ENCODE measurements at regions not wholly inside any gene's neighbourhood (a gene's known extent, or its start where the extent isn't known, plus 50 kb on each side); places are given as distances from the start of the nearest gene placed in this dataset.

DNA sequence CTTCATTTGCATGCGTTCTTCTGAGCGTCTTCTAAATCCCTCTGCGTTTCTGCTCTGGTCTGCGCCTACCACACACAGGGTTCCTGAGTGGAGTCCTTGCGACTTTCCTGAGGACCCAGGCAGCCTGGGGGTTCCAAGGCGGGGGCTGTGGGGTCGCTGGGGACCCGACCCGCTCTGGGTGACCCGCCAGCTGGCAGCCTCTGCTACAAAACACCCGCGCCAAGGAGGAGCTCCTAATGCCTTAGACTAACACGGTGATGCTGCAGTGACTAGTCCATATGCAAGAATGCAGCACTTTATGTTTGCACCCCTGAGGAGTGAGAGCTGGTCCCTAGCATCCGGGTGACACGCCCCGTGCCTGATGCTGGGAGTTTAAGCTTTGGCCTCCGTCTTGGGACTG is 367.0 kb upstream of the POM121L12 start:
- H3K27ac ChIP-seq, result no peak overlapping the region
- no peak for TF ChIP-seq ZFX (IDR thresholded peaks at IDR 0.05; ENCODE audit: borderline replicate concordance)
- TF ChIP-seq, protein P1, sequence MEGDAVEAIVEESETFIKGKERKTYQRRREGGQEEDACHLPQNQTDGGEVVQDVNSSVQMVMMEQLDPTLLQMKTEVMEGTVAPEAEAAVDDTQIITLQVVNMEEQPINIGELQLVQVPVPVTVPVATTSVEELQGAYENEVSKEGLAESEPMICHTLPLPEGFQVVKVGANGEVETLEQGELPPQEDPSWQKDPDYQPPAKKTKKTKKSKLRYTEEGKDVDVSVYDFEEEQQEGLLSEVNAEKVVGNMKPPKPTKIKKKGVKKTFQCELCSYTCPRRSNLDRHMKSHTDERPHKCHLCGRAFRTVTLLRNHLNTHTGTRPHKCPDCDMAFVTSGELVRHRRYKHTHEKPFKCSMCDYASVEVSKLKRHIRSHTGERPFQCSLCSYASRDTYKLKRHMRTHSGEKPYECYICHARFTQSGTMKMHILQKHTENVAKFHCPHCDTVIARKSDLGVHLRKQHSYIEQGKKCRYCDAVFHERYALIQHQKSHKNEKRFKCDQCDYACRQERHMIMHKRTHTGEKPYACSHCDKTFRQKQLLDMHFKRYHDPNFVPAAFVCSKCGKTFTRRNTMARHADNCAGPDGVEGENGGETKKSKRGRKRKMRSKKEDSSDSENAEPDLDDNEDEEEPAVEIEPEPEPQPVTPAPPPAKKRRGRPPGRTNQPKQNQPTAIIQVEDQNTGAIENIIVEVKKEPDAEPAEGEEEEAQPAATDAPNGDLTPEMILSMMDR (IDR thresholded peaks at IDR 0.05), result no peak

DNA sequence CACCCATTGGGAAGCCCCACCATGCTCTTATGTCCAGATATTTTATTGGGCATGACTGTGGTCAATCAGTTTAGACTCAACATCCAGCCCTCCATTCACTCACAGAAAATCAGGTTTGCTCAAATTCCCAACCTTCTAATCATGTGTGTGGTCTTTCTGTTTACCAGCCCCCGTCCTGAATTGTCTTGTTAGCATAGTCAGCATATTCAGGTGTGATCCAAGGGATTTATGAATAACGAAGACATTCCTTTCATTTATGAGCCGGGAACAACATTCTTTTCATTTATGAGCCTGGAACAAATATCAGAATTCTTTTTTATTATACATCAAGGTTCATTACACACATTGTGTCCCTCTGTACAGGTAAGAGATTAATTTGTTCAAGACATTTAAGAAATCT is 376.3 kb upstream of the POM121L12 start:
- no peak overlapping the region for H3K27ac ChIP-seq
- TF ChIP-seq, protein P1 (IDR thresholded peaks at IDR 0.05), result no peak
- no peak for TF ChIP-seq ZFX (IDR thresholded peaks at IDR 0.05; ENCODE audit: borderline replicate concordance)

- TF ChIP-seq ZFX (IDR thresholded peaks at IDR 0.05; ENCODE audit: borderline replicate concordance), result no peak
- TF ChIP-seq, protein P1 (IDR thresholded peaks at IDR 0.05), result no peak
- no peak overlapping the region for H3K27ac ChIP-seq
Measured at GRCh38 chr7:52656098-52656497, 379.3 kb upstream of the POM121L12 start.

- H3K27ac ChIP-seq, result no peak overlapping the region
- TF ChIP-seq, protein P1 (IDR thresholded peaks at IDR 0.05), result no peak
- no peak for TF ChIP-seq ZFX (IDR thresholded peaks at IDR 0.05; ENCODE audit: borderline replicate concordance)
Measured at GRCh38 chr7:52652621-52653020, 382.8 kb upstream of the POM121L12 start.

GRCh38 chr7:52648872-52649271 is 386.6 kb upstream of the POM121L12 start:
- H3K27ac ChIP-seq, result no peak overlapping the region
- TF ChIP-seq, protein P1 (IDR thresholded peaks at IDR 0.05), result no peak
- TF ChIP-seq ZFX (IDR thresholded peaks at IDR 0.05; ENCODE audit: borderline replicate concordance), result no peak

DNA sequence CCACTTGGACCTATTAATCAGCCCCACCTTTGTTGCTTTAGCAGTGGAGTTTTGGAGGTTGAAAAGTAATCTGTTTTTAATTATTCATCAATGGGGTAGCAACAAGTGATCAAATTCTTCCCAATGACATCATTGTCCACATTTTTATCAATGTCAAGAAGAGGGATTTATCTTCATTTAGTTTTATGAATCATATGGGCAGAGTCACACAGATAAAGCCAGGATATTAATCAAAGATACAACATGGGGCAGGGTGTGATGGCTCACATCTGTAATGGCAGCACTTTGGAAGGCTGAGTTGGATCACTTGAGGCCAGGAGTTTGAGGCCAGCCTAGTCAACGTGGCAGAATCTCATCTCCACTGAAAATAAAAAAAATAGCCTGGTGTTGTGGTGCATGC is 388.4 kb upstream of the POM121L12 start:
- H3K27ac ChIP-seq, result no peak overlapping the region
- no peak for TF ChIP-seq ZFX (IDR thresholded peaks at IDR 0.05; ENCODE audit: borderline replicate concordance)
- TF ChIP-seq, protein P1 (IDR thresholded peaks at IDR 0.05), result no peak

- TF ChIP-seq ZFX (IDR thresholded peaks at IDR 0.05; ENCODE audit: borderline replicate concordance), result no peak
- TF ChIP-seq, protein P1 (IDR thresholded peaks at IDR 0.05), result no peak
- H3K27ac ChIP-seq, result no peak overlapping the region
Measured at GRCh38 chr7:52639981-52640380, 395.5 kb upstream of the POM121L12 start.

Data from 22Rv1 (cell line).